ENCODE measurements at regions not wholly inside any gene's neighbourhood (a gene's known extent, or its start where the extent isn't known, plus 50 kb on each side); places are given as distances from the start of the nearest gene placed in this dataset.

- DNase-seq (ENCODE audit: low read depth in 2 of 2) = no peak
These were observed 521.4 kb upstream of the CAMK1G start for GRCh38 chr1:209062081-209062620.

- no peak for DNase-seq (ENCODE audit: low read depth in 2 of 2)
These were observed 520.7 kb upstream of the CAMK1G start for GRCh38 chr1:209062863-209063262.

- DNase-seq (ENCODE audit: low read depth in 2 of 2) = no peak
These were observed 519.5 kb upstream of the CAMK1G start for GRCh38 chr1:209063767-209064659.

- no peak for DNase-seq (ENCODE audit: low read depth in 2 of 2)
These were observed 518.4 kb upstream of the CAMK1G start for GRCh38 chr1:209064850-209065706.

- DNase-seq (ENCODE audit: low read depth in 2 of 2) = no peak
These were observed 511.0 kb upstream of the CAMK1G start for GRCh38 chr1:209072481-209072880.

- no peak for DNase-seq (ENCODE audit: low read depth in 2 of 2)
These were observed 509.6 kb upstream of the CAMK1G start for GRCh38 chr1:209073879-209074278.

GRCh38 chr1:209074575-209075250 is 508.8 kb upstream of the CAMK1G start:
- DNase-seq (ENCODE audit: low read depth in 2 of 2) = no peak

- no peak for DNase-seq (ENCODE audit: low read depth in 2 of 2)
These were observed 506.8 kb upstream of the CAMK1G start for GRCh38 chr1:209076688-209077087.

GRCh38 chr1:209080170-209080781 is 503.2 kb upstream of the CAMK1G start:
- DNase-seq (ENCODE audit: low read depth in 2 of 2) = no peak

GRCh38 chr1:209086486-209087192 is 496.9 kb upstream of the CAMK1G start:
- no peak for DNase-seq (ENCODE audit: low read depth in 2 of 2)

GRCh38 chr1:209094384-209094783 is 489.1 kb upstream of the CAMK1G start:
- DNase-seq (ENCODE audit: low read depth in 2 of 2) = no peak

GRCh38 chr1:209095627-209096595 is 487.6 kb upstream of the CAMK1G start:
- DNase-seq (ENCODE audit: low read depth in 2 of 2) = no peak

- DNase-seq (ENCODE audit: low read depth in 2 of 2) = no peak
These were observed 483.1 kb upstream of the CAMK1G start for GRCh38 chr1:209100460-209100859.

GRCh38 chr1:209101106-209101505 is 482.4 kb upstream of the CAMK1G start:
- DNase-seq (ENCODE audit: low read depth in 2 of 2) = no peak

- DNase-seq (ENCODE audit: low read depth in 2 of 2) = no peak
These were observed 481.4 kb upstream of the CAMK1G start for GRCh38 chr1:209102120-209102519.

GRCh38 chr1:209102531-209102930 is 481.0 kb upstream of the CAMK1G start:
- DNase-seq (ENCODE audit: low read depth in 2 of 2) = no peak

- DNase-seq (ENCODE audit: low read depth in 2 of 2) = no peak
These were observed 480.4 kb upstream of the CAMK1G start for GRCh38 chr1:209103092-209103491.

- DNase-seq (ENCODE audit: low read depth in 2 of 2) = no peak
These were observed 478.9 kb upstream of the CAMK1G start for GRCh38 chr1:209104646-209105045.

- DNase-seq (ENCODE audit: low read depth in 2 of 2) = no peak
These were observed 477.8 kb upstream of the CAMK1G start for GRCh38 chr1:209105701-209106100.
